Panc1 (cell line): ENCODE measurements at regions not wholly inside any gene's neighbourhood (a gene's known extent, or its start where the extent isn't known, plus 50 kb on each side); places are given as distances from the start of the nearest gene placed in this dataset.

ENCODE experiments used
- ATAC-seq: fragments of 200-7000 bp; cut with Tn5 transposase; 2 replicates; pipeline ENCODE4 v1.9.1; 2020; ENCODE audit warnings: mild to moderate bottlenecking, moderate library complexity
- BruUV-seq: library from RNA; stranded (reverse); fragments of 400-500 nt; replicated peaks from 2 replicates; lab custom pipeline; 2021; lab: Mats Ljungman, UMichigan
- CTCF ChIA-PET: fragments of 300-600 bp; sonication (Branson Sonifier 250); formaldehyde crosslinking; loops from one replicate; lab custom pipeline; 2022; ENCODE audit warnings: antibody characterized with exemption; lab: Charles Lee
- POLR2A ChIA-PET: fragments of 300-600 bp; sonication (Branson Sonifier 250); formaldehyde crosslinking; loops from one replicate; lab custom pipeline; 2022; ENCODE audit warnings: antibody characterized with exemption; lab: Charles Lee
- DNase-seq: peaks from one replicate; pipeline ENCODE4 v3.0.0-alpha.2; 2010; ENCODE audit warnings: low read depth, low spot score
- H3K27ac ChIP-seq: 2 replicates; pipeline ENCODE4 v1.5.1; 2011; ENCODE audit warnings: mild to moderate bottlenecking, low read length, inconsistent platforms
- H3K27me3 ChIP-seq: fragments of 200-500 bp; sonication (Bioruptor generic); 2 replicates; pipeline ENCODE4 v1.6.0; 2014; ENCODE audit warnings: low read length, inconsistent platforms; ENCODE audit not compliant: control insufficient read depth, insufficient read depth
- H3K36me3 ChIP-seq: fragments of 200-500 bp; sonication (Bioruptor generic); 2 replicates; pipeline ENCODE4 v1.5.1; 2014; ENCODE audit warnings: inconsistent platforms, mild to moderate bottlenecking, low read length, moderate library complexity; ENCODE audit not compliant: control insufficient read depth, insufficient read depth
- H3K4me1 ChIP-seq: 2 replicates; pipeline ENCODE4 v1.5.1; 2011; ENCODE audit warnings: inconsistent platforms, mild to moderate bottlenecking, low read length, moderate library complexity; ENCODE audit not compliant: control insufficient read depth, insufficient read depth
- H3K4me3 ChIP-seq, 2 experiments: 2 replicates each; pipeline ENCODE4 v1.5.1; 2011 to 2012; ENCODE audit warnings: low read depth in 2 of 2, low read length in 2 of 2, mild to moderate bottlenecking in 2 of 2, inconsistent platforms in 1 of 2, moderate library complexity in 1 of 2
- H3K9me3 ChIP-seq: fragments of 200-500 bp; sonication (Bioruptor generic); 2 replicates; pipeline ENCODE4 v1.5.1; 2014; ENCODE audit warnings: low read depth, mild to moderate bottlenecking, inconsistent platforms, low read length, moderate library complexity; ENCODE audit not compliant: control insufficient read depth, insufficient read depth
- CTCF ChIP-seq: fragments of 450-650 bp; IDR thresholded peaks from 2 replicates; pipeline ENCODE4 v1.5.1; 2017; ENCODE audit warnings: mild to moderate bottlenecking
- POLR2AphosphoS5 ChIP-seq: IDR thresholded peaks from 2 replicates; pipeline ENCODE4 v1.6.1; 2012; ENCODE audit warnings: mild to moderate bottlenecking, low read depth, low read length, moderate library complexity
- REST ChIP-seq, 2 experiments: IDR thresholded peaks; 2 replicates each; pipeline ENCODE4 v1.6.1; 2011 to 2012; ENCODE audit warnings: low read depth in 2 of 2, control low read depth in 1 of 2, low read length in 1 of 2, mild to moderate bottlenecking in 1 of 2, moderate library complexity in 1 of 2; ENCODE audit not compliant: insufficient read depth in 1 of 2
- SIN3A ChIP-seq: IDR thresholded peaks from 2 replicates; pipeline ENCODE4 v1.6.1; 2012; ENCODE audit warnings: low read depth, mild to moderate bottlenecking, low read length, moderate library complexity, borderline replicate concordance; ENCODE audit not compliant: insufficient read depth
- TCF7L2 ChIP-seq: IDR thresholded peaks from 2 replicates; pipeline ENCODE4 v1.6.1; 2011; ENCODE audit warnings: mild to moderate bottlenecking, low read depth, low read length, inconsistent platforms
- in situ Hi-C: cut with HindIII; loops from 2 replicates; pipeline ENCODE4 v1.10.0; 2016; ENCODE audit warnings: low sequenced_read_pairs, low pct_unique_long_range_greater_than_20kb
- intact Hi-C: fragments of 100-400 bp; cut with micrococcal nuclease; formaldehyde crosslinking; loops from one replicate; pipeline ENCODE4 v1.10.0; 2022; ENCODE audit not compliant: unreplicated experiment

DNA sequence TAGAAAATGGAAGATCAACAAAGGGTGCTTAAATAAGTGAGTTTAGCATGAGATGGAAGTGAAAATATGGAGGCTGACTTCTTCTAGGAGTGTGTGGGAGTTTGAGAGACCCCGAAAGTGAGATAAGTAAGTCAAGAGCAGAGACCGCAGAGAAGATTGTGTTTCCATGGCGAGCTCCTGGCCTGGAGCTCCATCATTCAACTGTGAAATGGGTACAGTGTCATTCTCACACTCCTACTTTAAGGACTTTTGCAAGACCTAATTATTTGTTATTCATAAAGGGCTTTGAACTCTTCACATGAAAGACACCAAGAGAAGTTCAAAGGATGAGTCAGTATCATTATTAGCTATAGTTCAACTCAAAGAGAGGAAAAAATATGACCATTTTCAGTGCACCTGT, 134.2 kb upstream of the PIK3C3 start:
- no peaks in the 10 kb centered on the region for H3K36me3 ChIP-seq
- no peaks in the 10 kb centered on the region for H3K4me1 ChIP-seq
- intact Hi-C loops (no loop called here), in situ Hi-C loops (no loop called here)
- ATAC-seq = no peak
- no TSS peak for BruUV-seq
- no peak for TF ChIP-seq REST (IDR thresholded peaks at IDR 0.05; ENCODE audit: insufficient read depth in 1 of 2, low read depth in 2 of 2, low read length in 1 of 2)
- TF ChIP-seq SIN3A = no peak
- no peak for TF ChIP-seq TCF7L2
- no peak for TF ChIP-seq POLR2AphosphoS5
- no peak for DNase-seq
- no peak overlapping the region for H3K27ac ChIP-seq
- POLR2A ChIA-PET = no interaction called here
- CTCF ChIA-PET = no interaction called here
- H3K4me3 ChIP-seq = no peak overlapping the region
- H3K27me3 ChIP-seq = no peaks in the 10 kb centered on the region
- no peaks in the 10 kb centered on the region for H3K9me3 ChIP-seq

DNA sequence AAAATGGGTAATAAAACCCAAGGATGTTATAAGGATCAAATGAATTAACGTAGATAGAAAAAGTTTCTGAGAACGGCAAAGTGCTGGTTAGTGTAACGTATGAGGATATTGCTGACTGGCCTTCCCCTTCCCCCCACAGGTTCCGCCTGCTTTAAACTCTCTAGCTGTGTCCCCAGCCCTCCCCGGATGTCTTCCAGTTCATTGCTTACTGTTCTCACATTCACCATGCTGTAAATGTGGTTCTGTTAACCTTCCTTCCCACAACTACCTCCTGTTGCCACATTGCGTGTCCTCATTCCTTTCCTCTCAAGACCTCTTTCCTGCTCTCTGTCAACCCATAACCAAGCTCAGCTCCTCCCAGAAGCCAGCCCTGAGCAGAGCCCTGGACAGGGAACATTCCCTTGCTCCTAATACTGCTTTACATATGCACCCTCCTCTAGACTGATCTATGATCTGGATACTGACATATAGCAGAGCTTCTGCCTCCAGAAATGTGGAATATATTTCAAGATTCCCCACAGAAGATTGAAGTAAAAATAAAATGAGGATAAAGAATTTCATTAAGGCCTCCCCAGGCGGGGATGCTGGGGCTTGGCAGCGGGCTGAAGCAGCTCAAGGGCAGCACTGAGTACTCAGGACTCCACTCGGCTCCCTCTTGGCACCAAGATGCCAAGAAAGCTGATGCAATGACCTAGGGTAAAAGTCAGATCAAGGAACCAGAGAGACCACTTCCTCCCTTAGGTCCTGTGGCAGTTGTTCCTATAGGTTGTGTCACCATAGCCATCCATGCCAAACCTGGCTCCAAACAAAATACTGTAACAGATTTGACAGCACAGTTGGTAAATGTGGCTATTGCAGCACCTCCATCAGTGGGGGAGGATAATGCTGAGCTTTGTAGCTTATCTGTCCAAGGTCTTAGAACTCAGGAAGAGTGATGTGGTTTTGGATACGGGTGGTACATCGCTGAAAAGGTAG, 136.4 kb upstream of the PIK3C3 start:
- TF ChIP-seq CTCF (no peak), TCF7L2 (no peak), POLR2AphosphoS5 (no peak), SIN3A (no peak), REST (IDR thresholded peaks at IDR 0.05; ENCODE audit: insufficient read depth in 1 of 2, low read depth in 2 of 2, low read length in 1 of 2) (no peak)
- BruUV-seq = no TSS peak
- CTCF ChIA-PET = no interaction called here
- in situ Hi-C loops (no loop called here), intact Hi-C loops (no loop called here)
- no peaks in the 10 kb centered on the region for H3K27me3 ChIP-seq
- no peak overlapping the region for H3K27ac ChIP-seq
- DNase-seq (no peak), ATAC-seq (no peak)
- H3K4me3 ChIP-seq = no peak overlapping the region
- H3K9me3 ChIP-seq = no peaks in the 10 kb centered on the region
- no peaks in the 10 kb centered on the region for H3K36me3 ChIP-seq
- H3K4me1 ChIP-seq = no peaks in the 10 kb centered on the region
- POLR2A ChIA-PET = no interaction called here
